HG03175 (cell line): ENCODE measurements at regions not wholly inside any gene's neighbourhood (a gene's known extent, or its start where the extent isn't known, plus 50 kb on each side); places are given as distances from the start of the nearest gene placed in this dataset.
"Not testable (repeated sequence)": the region's sequence is repeated elsewhere in the genome, so short reads cannot be mapped to it uniquely, and the experiment has no call there.

Source experiments
- ATAC-seq: cut with Tn5 transposase; IDR thresholded peaks from one replicate; pipeline ENCODE4 v1.9.1; 2021; ENCODE audit warnings: mild to moderate bottlenecking, moderate library complexity; ENCODE audit not compliant: unreplicated experiment

- no peak for ATAC-seq
These were observed 338.2 kb upstream of the PABPC4L start for GRCh38 chr4:134539729-134540231.

- ATAC-seq, result no peak
These were observed 336.1 kb upstream of the PABPC4L start for GRCh38 chr4:134537701-134538100.

- no peak for ATAC-seq
These were observed 331.5 kb upstream of the PABPC4L start for GRCh38 chr4:134533068-134533467.

- ATAC-seq, result no peak
These were observed 329.4 kb upstream of the PABPC4L start for GRCh38 chr4:134531013-134531412.

- no peak for ATAC-seq
These were observed 328.0 kb upstream of the PABPC4L start for GRCh38 chr4:134529629-134530028.

GRCh38 chr4:134518574-134519217 lies 317.1 kb upstream of the PABPC4L start:
- no peak for ATAC-seq

- no peak for ATAC-seq
These were observed 309.0 kb upstream of the PABPC4L start for GRCh38 chr4:134510544-134510943.

DNA sequence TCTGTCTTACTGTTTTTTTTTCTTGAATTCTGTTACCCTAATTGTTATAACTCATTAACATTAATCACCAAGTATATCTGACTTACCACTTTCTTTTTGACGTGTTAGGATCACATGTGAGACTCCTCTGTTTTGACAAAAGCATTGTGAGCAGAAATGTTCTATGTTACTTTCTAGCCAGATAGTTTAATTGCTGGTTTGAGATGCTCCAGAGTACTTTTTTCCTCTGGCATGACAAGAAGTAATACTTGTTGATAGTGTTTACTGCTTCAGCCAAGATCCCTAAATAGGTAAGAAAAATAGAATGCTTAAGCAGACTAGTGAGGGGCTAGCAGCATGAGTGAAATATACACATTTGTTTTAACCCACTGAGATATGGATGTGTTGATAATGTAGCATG lies 303.9 kb upstream of the PABPC4L start:
- ATAC-seq, result no peak

- ATAC-seq, result no peak
These were observed 300.5 kb upstream of the PABPC4L start for GRCh38 chr4:134501973-134502643.

DNA sequence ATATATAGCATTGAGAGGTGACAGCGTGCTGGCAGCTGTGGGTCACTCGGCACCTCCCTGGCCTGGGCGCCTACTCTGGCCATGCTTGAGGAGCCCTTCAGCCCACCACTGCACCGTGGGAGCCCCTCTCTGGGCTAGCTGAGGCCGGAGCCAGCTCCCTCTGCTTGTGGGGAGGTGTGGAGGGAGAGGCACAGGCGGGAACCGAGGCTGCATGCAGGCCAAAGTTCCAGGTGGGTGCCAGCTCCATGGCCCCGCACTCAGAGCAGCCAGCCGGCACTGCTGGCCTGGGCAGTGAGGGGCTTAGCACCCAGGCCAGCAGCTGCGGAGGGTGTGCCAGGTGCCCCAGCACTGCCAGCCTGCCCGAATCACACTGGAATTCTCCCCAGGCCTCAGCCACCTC lies 299.9 kb upstream of the PABPC4L start:
- not testable (repeated sequence) for ATAC-seq

- ATAC-seq, result no peak
These were observed 297.5 kb upstream of the PABPC4L start for GRCh38 chr4:134499074-134499473.

DNA sequence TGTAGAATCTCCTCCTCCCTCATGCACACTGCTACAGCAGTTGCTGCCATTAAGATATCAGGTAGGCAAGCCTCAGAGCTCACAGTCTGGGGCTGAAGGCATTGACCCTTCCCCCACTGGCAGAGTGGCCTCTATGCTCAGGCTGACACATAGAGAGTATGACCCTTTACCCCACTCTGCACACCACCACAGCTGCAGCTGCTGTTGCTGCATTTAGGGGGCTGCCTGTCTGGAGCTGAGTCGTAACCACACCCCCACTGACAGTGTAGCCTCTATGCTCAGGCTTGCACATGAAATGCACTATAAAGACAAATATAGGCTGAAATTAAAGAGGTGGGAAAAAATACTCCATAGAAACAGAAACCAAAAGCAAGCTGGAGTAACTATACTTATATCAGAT lies 289.3 kb upstream of the PABPC4L start:
- ATAC-seq, result no peak

DNA sequence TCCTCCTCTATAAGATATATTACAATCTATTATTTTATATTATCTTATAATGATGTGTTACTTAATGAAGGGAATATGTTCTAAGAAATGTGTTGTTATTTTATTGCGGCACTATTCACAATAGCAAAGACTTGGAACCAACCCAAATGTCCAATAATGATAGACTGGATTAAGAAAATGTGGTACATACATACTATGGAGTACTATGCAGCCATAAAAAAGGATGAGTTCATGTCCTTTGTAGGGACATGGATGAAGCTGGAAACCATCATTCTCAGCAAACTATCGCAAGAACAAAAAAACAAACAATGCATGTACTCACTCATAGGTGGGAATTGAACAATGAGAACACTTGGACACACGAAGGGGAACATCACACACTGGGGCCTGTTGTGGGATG lies 281.9 kb upstream of the PABPC4L start:
- ATAC-seq, result not testable (repeated sequence)

DNA sequence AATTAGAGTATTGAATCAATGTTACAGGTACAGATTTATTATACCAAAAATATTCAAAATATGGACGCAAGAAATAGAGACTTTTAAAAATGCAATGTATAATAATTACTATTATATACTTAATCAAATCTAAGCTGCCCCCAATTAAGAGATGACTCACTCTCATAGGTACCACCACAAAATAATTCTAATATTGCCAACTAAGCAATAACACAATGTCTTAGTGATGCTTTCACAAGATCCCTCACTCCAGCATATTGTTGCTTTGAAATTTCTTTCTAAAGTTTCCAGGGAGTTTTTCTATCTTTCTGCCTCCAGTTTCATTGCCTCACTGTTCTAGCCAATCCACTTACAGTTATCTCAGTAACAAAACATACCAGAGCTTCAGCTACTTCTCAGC lies 270.0 kb upstream of the PABPC4L start:
- no peak for ATAC-seq

- ATAC-seq, result no peak
These were observed 269.0 kb upstream of the PABPC4L start for GRCh38 chr4:134470544-134470943.

DNA sequence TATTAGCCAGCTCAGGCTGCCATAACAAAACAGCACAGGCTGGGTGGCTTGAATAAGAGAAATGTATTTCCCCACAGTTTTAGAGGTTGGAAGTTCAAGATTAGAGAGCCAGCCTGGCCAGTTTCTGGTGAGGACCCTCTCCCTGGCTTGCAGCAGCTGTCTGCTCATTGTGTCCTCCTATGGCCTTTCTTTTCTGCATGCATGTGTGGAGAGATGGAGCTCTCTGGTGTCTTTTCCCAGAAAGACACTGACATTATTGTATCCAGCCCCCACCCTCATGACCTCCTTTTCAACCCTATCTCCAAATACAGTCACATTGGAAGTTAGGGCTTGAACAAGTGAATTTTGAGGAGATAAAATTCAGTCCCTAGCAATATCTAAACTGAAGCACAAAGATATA lies 263.8 kb upstream of the PABPC4L start:
- ATAC-seq, result no peak

DNA sequence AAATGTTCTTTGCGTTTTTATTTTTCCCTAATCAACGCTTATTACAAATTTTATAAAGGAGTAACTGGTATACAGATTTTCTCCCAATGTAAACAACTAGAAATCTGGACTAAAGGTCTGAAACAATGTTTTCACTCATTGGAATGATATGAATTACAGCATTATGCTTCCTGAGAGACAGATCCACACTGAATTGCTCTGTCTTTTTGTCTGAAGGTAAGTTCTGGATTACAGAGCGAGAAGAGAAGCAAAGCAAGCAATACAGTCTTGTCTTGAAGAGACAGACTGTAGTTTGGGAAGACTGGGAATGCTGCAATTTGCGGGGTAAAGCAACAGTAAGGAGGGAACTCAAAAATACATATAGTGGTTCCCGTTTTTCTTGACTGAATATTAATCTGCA lies 262.2 kb upstream of the PABPC4L start:
- ATAC-seq, result no peak

DNA sequence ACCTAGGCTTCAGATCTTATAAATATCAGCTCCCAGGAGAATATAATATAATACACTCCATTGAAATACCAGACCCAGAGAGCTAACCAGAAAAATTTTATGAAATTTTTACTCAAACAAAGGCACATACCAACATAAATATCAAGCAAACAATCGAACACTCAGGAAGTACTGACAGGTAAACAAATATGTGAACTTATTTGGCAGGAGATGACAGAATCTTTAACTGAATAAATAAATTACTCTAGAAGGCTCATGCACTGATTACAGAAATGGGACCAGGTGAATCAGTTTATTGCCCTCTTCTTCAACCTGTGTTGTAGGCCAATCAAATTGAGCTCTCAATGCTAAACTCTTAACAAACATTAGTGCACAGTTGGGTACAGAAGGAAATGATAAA lies 225.2 kb upstream of the PABPC4L start:
- ATAC-seq, result no peak

- ATAC-seq, result no peak
These were observed 224.2 kb upstream of the PABPC4L start for GRCh38 chr4:134425756-134426155.

DNA sequence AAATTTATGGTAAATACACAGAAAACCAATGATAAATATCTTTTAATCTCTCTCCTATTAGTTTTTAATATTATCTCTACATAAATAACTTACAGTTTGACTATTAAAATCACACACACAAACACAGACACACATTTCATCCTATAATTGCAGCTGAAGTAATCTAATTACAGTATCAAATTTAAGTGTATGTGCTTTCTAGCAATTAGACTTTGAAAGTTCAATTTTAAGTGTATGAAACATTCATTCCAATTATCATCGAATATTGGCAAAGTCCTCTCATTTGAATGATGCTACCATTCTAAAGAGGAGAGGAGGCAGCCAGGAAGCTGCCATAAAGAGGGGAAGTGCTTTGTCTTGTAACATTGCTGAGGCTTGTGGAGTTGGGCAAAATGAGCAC lies 221.2 kb upstream of the PABPC4L start:
- no peak for ATAC-seq

GRCh38 chr4:134421734-134422133 lies 220.1 kb upstream of the PABPC4L start:
- ATAC-seq, result no peak

GRCh38 chr4:134408897-134409296 lies 207.3 kb upstream of the PABPC4L start:
- no peak for ATAC-seq

DNA sequence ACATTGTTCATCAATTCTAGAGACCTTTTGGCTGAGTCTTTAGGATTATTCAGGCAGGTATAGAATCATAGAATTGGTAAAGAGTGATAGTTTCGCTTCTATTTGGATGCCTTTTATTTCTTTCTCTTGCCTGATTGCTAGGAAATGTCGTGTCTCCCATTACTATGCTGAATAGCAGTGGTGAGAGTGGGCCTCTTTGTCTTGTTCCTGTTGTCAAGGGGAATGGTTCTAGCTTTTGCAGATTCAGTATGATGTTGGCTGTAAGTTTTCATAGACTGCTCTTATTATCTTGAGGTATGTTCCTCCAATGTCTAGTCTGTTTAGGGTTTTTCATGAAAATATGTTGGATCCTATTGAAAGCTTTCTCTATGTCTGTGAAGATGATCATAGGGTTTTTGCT lies 200.2 kb upstream of the PABPC4L start:
- no peak for ATAC-seq
